IMR-90 (cell line): ENCODE measurements at regions not wholly inside any gene's neighbourhood (a gene's known extent, or its start where the extent isn't known, plus 50 kb on each side); places are given as distances from the start of the nearest gene placed in this dataset.

Source experiments
- ATAC-seq: fragments of 200-7000 bp; cut with Tn5 transposase; 2 replicates; pipeline ENCODE4 v1.9.1; 2020; ENCODE audit warnings: low read depth, mild to moderate bottlenecking, moderate library complexity
- BruUV-seq: library from RNA; stranded (reverse); fragments of 400-500 nt; replicated peaks from 2 replicates; lab custom pipeline; 2021; lab: Mats Ljungman, UMichigan
- CTCF ChIA-PET: fragments of 300-600 bp; formaldehyde crosslinking; extraction: SDS; loops from one replicate; lab custom pipeline; 2021; ENCODE audit warnings: antibody characterized with exemption; lab: Yijun Ruan, JAX
- POLR2A ChIA-PET: fragments of 300-600 bp; sonication (Branson Sonifier 250); formaldehyde crosslinking; loops from one replicate; lab custom pipeline; 2022; ENCODE audit warnings: antibody characterized with exemption; ENCODE audit not compliant: unreplicated experiment; lab: Charles Lee
- DNase-seq: peaks from one replicate; pipeline ENCODE4 v3.0.0; 2013
- H2AFZ ChIP-seq: replicated peaks from 2 replicates; pipeline ENCODE3; 2013; ENCODE audit warnings: low read length, mild to moderate bottlenecking; ENCODE audit not compliant: poor library complexity
- H2AK5ac ChIP-seq: 2 replicates; pipeline ENCODE4 v1.6.1; 2013; ENCODE audit warnings: low read depth, low read length, inconsistent platforms
- H2AK9ac ChIP-seq: replicated peaks from 2 replicates; pipeline ENCODE3; 2013; ENCODE audit warnings: mild to moderate bottlenecking, low read depth, low read length, moderate library complexity; ENCODE audit not compliant: poor library complexity
- H2BK120ac ChIP-seq: 2 replicates; pipeline ENCODE4 v1.6.1; 2013; ENCODE audit warnings: low read depth, low read length, inconsistent platforms
- H2BK15ac ChIP-seq: 3 replicates; pipeline ENCODE4 v1.6.1; 2013; ENCODE audit warnings: low read depth, low read length, inconsistent platforms
- H2BK20ac ChIP-seq: 2 replicates; pipeline ENCODE4 v1.6.1; 2013; ENCODE audit warnings: low read depth, mild to moderate bottlenecking, inconsistent platforms, low read length, moderate library complexity
- H2BK5ac ChIP-seq: 2 replicates; pipeline ENCODE4 v1.6.1; 2013; ENCODE audit warnings: mild to moderate bottlenecking, low read depth, low read length, inconsistent platforms; ENCODE audit not compliant: poor library complexity, severe bottlenecking
- H3K14ac ChIP-seq: replicated peaks from 2 replicates; pipeline ENCODE4 v1.6.1; 2013; ENCODE audit warnings: low read depth, low read length, inconsistent platforms
- H3K18ac ChIP-seq: 2 replicates; pipeline ENCODE4 v1.6.1; 2013; ENCODE audit warnings: low read depth, low read length, control low read depth
- H3K23ac ChIP-seq: 2 replicates; pipeline ENCODE4 v1.6.1; 2013; ENCODE audit warnings: low read depth, low read length, inconsistent platforms
- H3K27ac ChIP-seq: 2 replicates; pipeline ENCODE4 v1.5.1; 2013; ENCODE audit warnings: mild to moderate bottlenecking, control low read depth, low read length; ENCODE audit not compliant: insufficient read depth
- H3K27me3 ChIP-seq: 2 replicates; pipeline ENCODE4 v1.6.1; 2013; ENCODE audit warnings: low read length; ENCODE audit not compliant: control insufficient read depth, insufficient read depth
- H3K36me3 ChIP-seq: 2 replicates; pipeline ENCODE4 v1.6.1; 2013; ENCODE audit warnings: low read length, mixed read lengths; ENCODE audit not compliant: control insufficient read depth, insufficient read depth
- H3K4ac ChIP-seq: 2 replicates; pipeline ENCODE4 v1.6.1; 2013; ENCODE audit warnings: low read depth, low read length, inconsistent platforms
- H3K4me1 ChIP-seq: 2 replicates; pipeline ENCODE4 v1.6.1; 2013; ENCODE audit warnings: low read length, mixed read lengths; ENCODE audit not compliant: control insufficient read depth, insufficient read depth
- H3K4me2 ChIP-seq: 2 replicates; pipeline ENCODE4 v1.6.1; 2013; ENCODE audit warnings: low read depth, mild to moderate bottlenecking, control low read depth, low read length, moderate library complexity
- H3K4me3 ChIP-seq: 2 replicates; pipeline ENCODE4 v1.5.1; 2013; ENCODE audit warnings: low read depth, mild to moderate bottlenecking, control low read depth, low read length, moderate library complexity; ENCODE audit not compliant: insufficient read depth
- H3K56ac ChIP-seq: 2 replicates; pipeline ENCODE4 v1.6.1; 2013; ENCODE audit warnings: low read length, inconsistent platforms; ENCODE audit not compliant: insufficient read depth; ENCODE audit errors: extremely low read depth
- H3K79me1 ChIP-seq, 2 experiments: 2 replicates each; pipeline ENCODE4 v1.6.1; 2013; ENCODE audit warnings: low read length in 2 of 2, inconsistent platforms in 1 of 2, low read depth in 1 of 2
- H3K9ac ChIP-seq: 2 replicates; pipeline ENCODE4 v1.6.1; 2013; ENCODE audit warnings: low read depth, low read length, control low read depth
- H3K9me1 ChIP-seq: 2 replicates; pipeline ENCODE4 v1.6.1; 2013; ENCODE audit warnings: low read length, inconsistent platforms; ENCODE audit not compliant: insufficient read depth
- H3K9me3 ChIP-seq: 2 replicates; pipeline ENCODE4 v1.6.1; 2013; ENCODE audit warnings: low read length; ENCODE audit not compliant: control insufficient read depth, insufficient read depth
- H4K20me1 ChIP-seq: 2 replicates; pipeline ENCODE4 v1.6.1; 2013; ENCODE audit warnings: low read length, inconsistent platforms; ENCODE audit not compliant: insufficient read depth
- H4K5ac ChIP-seq: 2 replicates; pipeline ENCODE4 v1.6.1; 2013; ENCODE audit warnings: mild to moderate bottlenecking, low read depth, low read length, control low read depth
- H4K8ac ChIP-seq, 2 experiments: 2 replicates each; pipeline ENCODE4 v1.6.1; 2013; ENCODE audit warnings: low read depth in 2 of 2, low read length in 2 of 2, control low read depth in 1 of 2, inconsistent platforms in 1 of 2
- H4K91ac ChIP-seq: 2 replicates; pipeline ENCODE4 v1.6.1; 2013; ENCODE audit warnings: low read depth, low read length, inconsistent platforms; ENCODE audit not compliant: insufficient read depth
- BHLHE40 ChIP-seq: fragments of 150-350 bp; IDR thresholded peaks from 2 replicates; pipeline ENCODE4 v1.6.1; 2016; ENCODE audit warnings: mild to moderate bottlenecking, low read depth, low read length
- CEBPB ChIP-seq: IDR thresholded peaks from 2 replicates; pipeline ENCODE4 v1.6.1; 2012; ENCODE audit warnings: low read depth, low read length, improper control_type of control experiment
- CHD1 ChIP-seq: IDR thresholded peaks from 2 replicates; pipeline ENCODE4 v1.6.1; 2012; ENCODE audit warnings: low read depth, low read length, improper control_type of control experiment
- CTCF ChIP-seq: conservative IDR thresholded peaks from 2 replicates; pipeline ENCODE4 v1.5.1; 2012; ENCODE audit warnings: mild to moderate bottlenecking, low read depth, low read length, improper control_type of control experiment
- ELK1 ChIP-seq: fragments of 150-350 bp; IDR thresholded peaks from 2 replicates; pipeline ENCODE4 v1.6.1; 2016; ENCODE audit warnings: low read depth, mild to moderate bottlenecking, low read length, moderate library complexity, borderline replicate concordance
- FOS ChIP-seq: fragments of 150-350 bp; IDR thresholded peaks from 2 replicates; pipeline ENCODE4 v1.6.1; 2016; ENCODE audit warnings: low read depth, low read length
- MAFK ChIP-seq: IDR thresholded peaks from 2 replicates; pipeline ENCODE4 v1.6.1; 2012; ENCODE audit warnings: low read depth, low read length, improper control_type of control experiment
- MAZ ChIP-seq: IDR thresholded peaks from 2 replicates; pipeline ENCODE4 v1.6.1; 2012; ENCODE audit warnings: low read depth, mild to moderate bottlenecking, low read length, improper control_type of control experiment, moderate library complexity, borderline replicate concordance
- MXI1 ChIP-seq: IDR thresholded peaks from 2 replicates; pipeline ENCODE4 v1.6.1; 2012; ENCODE audit warnings: low read depth, mild to moderate bottlenecking, low read length, moderate library complexity, borderline replicate concordance
- NFE2L2 ChIP-seq: fragments of 150-350 bp; IDR thresholded peaks from 2 replicates; pipeline ENCODE4 v1.6.1; 2016; ENCODE audit warnings: low read depth, mild to moderate bottlenecking, low read length
- POLR2A ChIP-seq: IDR thresholded peaks from 2 replicates; pipeline ENCODE4 v1.6.1; 2012; ENCODE audit warnings: mild to moderate bottlenecking, low read depth, low read length
- RAD21 ChIP-seq: IDR thresholded peaks from 2 replicates; pipeline ENCODE4 v1.6.1; 2012; ENCODE audit warnings: low read length, improper control_type of control experiment
- RCOR1 ChIP-seq: IDR thresholded peaks from 2 replicates; pipeline ENCODE4 v1.6.1; 2012; ENCODE audit warnings: mild to moderate bottlenecking, low read length, improper control_type of control experiment; ENCODE audit not compliant: insufficient replicate concordance
- RFX5 ChIP-seq: IDR thresholded peaks from 2 replicates; pipeline ENCODE4 v1.8.0; 2012; ENCODE audit warnings: low read depth, mild to moderate bottlenecking, low read length, moderate library complexity
- SMC3 ChIP-seq: fragments of 150-350 bp; IDR thresholded peaks from 2 replicates; pipeline ENCODE4 v1.6.1; 2016; ENCODE audit warnings: low read depth, mild to moderate bottlenecking, antibody characterized with exemption, low read length, moderate library complexity
- USF2 ChIP-seq: fragments of 150-350 bp; IDR thresholded peaks from 2 replicates; pipeline ENCODE4 v1.6.1; 2017; ENCODE audit warnings: mild to moderate bottlenecking, antibody characterized with exemption, low read length, low read depth
- WGBS, 2 experiments: methylation state at CpG; one replicate each; pipeline versions ENCODE4 v1.1.5 to v1.1.7; 2013; ENCODE audit warnings: missing lambda C conversion rate in 2 of 2; ENCODE audit not compliant: insufficient read length in 1 of 2; ENCODE audit errors: extremely low coverage in 2 of 2; 5-methylcytosine and 5-hydroxymethylcytosine counted together
- dilution Hi-C: fragments of 300-500 bp; cut with HindIII; formaldehyde crosslinking; loops from one replicate; pipeline ENCODE4 v1.14.3; 2018; ENCODE audit warnings: low sequenced_read_pairs; ENCODE audit not compliant: unreplicated experiment
- in situ Hi-C: fragments of 300-500 bp; cut with MboI; formaldehyde crosslinking; loops from 3 replicates; pipeline ENCODE4 v1.14.3; 2019; ENCODE audit warnings: low sequenced_read_pairs, inconsistent platforms, mixed read lengths
- intact Hi-C: fragments of 100-400 bp; cut with micrococcal nuclease; formaldehyde crosslinking; loops from 2 replicates; pipeline ENCODE4 v1.10.0; 2022

- H2AK5ac ChIP-seq, result no peak overlapping the region
- peaks cover 4% of the 10 kb centered on the region for H3K27me3 ChIP-seq
- no peak overlapping the region for H3K23ac ChIP-seq
- no peak overlapping the region for H2AK9ac ChIP-seq
- H3K18ac ChIP-seq, result no peak overlapping the region
- H3K27ac ChIP-seq, result no peak overlapping the region
- no peak overlapping the region for H3K9ac ChIP-seq
- TF ChIP-seq MAFK (no peak), MXI1 (no peak), BHLHE40 (no peak), CHD1 (no peak), USF2 (no peak), NFE2L2 (no peak), FOS (no peak), CTCF (no peak), RCOR1 (no peak), POLR2A (no peak), CEBPB (no peak), ELK1 (no peak), MAZ (no peak), SMC3 (no peak), RFX5 (no peak), RAD21 (no peak)
- no peak overlapping the region for H3K4me3 ChIP-seq
- ATAC-seq (no peak), DNase-seq (no peak)
- H3K4ac ChIP-seq, result no peak overlapping the region
- H4K8ac ChIP-seq, result no peak overlapping the region
- 0 out of 2 replicates have a peak, but pooled peaks cover 2% of the 10 kb centered on the region for H3K9me3 ChIP-seq
- H4K91ac ChIP-seq, result no peak overlapping the region
- no peak overlapping the region for H4K5ac ChIP-seq
- no peak overlapping the region for H2BK5ac ChIP-seq
- H3K4me2 ChIP-seq, result no peak overlapping the region
- H3K14ac ChIP-seq, result no peak overlapping the region
- no peaks in the 10 kb centered on the region for H3K4me1 ChIP-seq
- no peak overlapping the region for H2BK20ac ChIP-seq
- H2AFZ ChIP-seq, result no peak overlapping the region
- no peak overlapping the region for H3K56ac ChIP-seq
- BruUV-seq, result no TSS peak
- no peak overlapping the region for H2BK15ac ChIP-seq
- ChIA-PET POLR2A (no interaction called here), CTCF (no interaction called here)
- dilution Hi-C loops, result no loop called here
- H2BK120ac ChIP-seq, result no peak overlapping the region
- no CpG with 5 or more reads among the region's 4 CpGs for WGBS, 2 experiments
- intact Hi-C loops, result no loop called here
- H3K9me1 ChIP-seq, result no peaks in the 10 kb centered on the region
- no peaks in the 10 kb centered on the region for H3K79me1 ChIP-seq
- H3K36me3 ChIP-seq, result no peaks in the 10 kb centered on the region
- no peaks in the 10 kb centered on the region for H4K20me1 ChIP-seq
- in situ Hi-C loops, result no loop called here
Observed at GRCh38 chr14:53228966-53229365, 75.8 kb upstream of the DDHD1 start.
